ENCODE measurements at regions not wholly inside any gene's neighbourhood (a gene's known extent, or its start where the extent isn't known, plus 50 kb on each side); places are given as distances from the start of the nearest gene placed in this dataset.

- intact Hi-C loops (cut with DNase I), result no loop called here
- ATAC-seq (no peak), DNase-seq (no peak)
Measured at GRCh38 chrX:13266641-13267345, 53.1 kb downstream of the ATXN3L start.

GRCh38 chrX:13265549-13266132 is 54.2 kb downstream of the ATXN3L start:
- ATAC-seq, result no peak
- no peak overlapping the region for H3K27ac ChIP-seq
- no peaks in the 10 kb centered on the region for H3K36me3 ChIP-seq
- no peaks in the 10 kb centered on the region for H3K27me3 ChIP-seq
- no peaks in the 10 kb centered on the region for H3K9me3 ChIP-seq
- intact Hi-C loops (cut with DNase I), result no loop called here
- TF ChIP-seq CTCF (IDR thresholded peaks at IDR 0.05), result no peak
- no peak overlapping the region for H3K4me3 ChIP-seq
- DNase-seq, result no peak
- no peaks in the 10 kb centered on the region for H3K4me1 ChIP-seq

More at GRCh38 chrX:13266641-13267345, 53.1 kb downstream of the ATXN3L start:
- no peak for TF ChIP-seq CTCF (IDR thresholded peaks at IDR 0.05)
- no peaks in the 10 kb centered on the region for H3K4me1 ChIP-seq
- no peaks in the 10 kb centered on the region for H3K36me3 ChIP-seq
- H3K9me3 ChIP-seq, result no peaks in the 10 kb centered on the region
- no peak overlapping the region for H3K4me3 ChIP-seq
- no peaks in the 10 kb centered on the region for H3K27me3 ChIP-seq
- no peak overlapping the region for H3K27ac ChIP-seq

- H3K4me3 ChIP-seq, result no peak overlapping the region
- H3K27ac ChIP-seq, result no peak overlapping the region
- TF ChIP-seq CTCF (IDR thresholded peaks at IDR 0.05), result no peak
- ATAC-seq, result no peak
- no peaks in the 10 kb centered on the region for H3K27me3 ChIP-seq
- H3K9me3 ChIP-seq, result no peaks in the 10 kb centered on the region
- no peak for DNase-seq
- H3K36me3 ChIP-seq, result no peaks in the 10 kb centered on the region
- no peaks in the 10 kb centered on the region for H3K4me1 ChIP-seq
- intact Hi-C loops (cut with DNase I), result no loop called here
Measured at GRCh38 chrX:13265111-13265510, 54.7 kb downstream of the ATXN3L start.

GRCh38 chrX:13263560-13264251 is 56.1 kb downstream of the ATXN3L start:
- DNase-seq (no peak), ATAC-seq (no peak)
- intact Hi-C loops (cut with DNase I), result no loop called here
- no peak for TF ChIP-seq CTCF (IDR thresholded peaks at IDR 0.05)
- Histone ChIP-seq H3K27me3 (no peaks in the 10 kb centered on the region), H3K27ac (no peak overlapping the region), H3K36me3 (no peaks in the 10 kb centered on the region), H3K4me1 (no peaks in the 10 kb centered on the region), H3K4me3 (no peak overlapping the region), H3K9me3 (no peaks in the 10 kb centered on the region)

GRCh38 chrX:13261348-13261747 is 58.5 kb downstream of the ATXN3L start:
- Histone ChIP-seq H3K27ac (no peak overlapping the region), H3K4me3 (no peak overlapping the region), H3K9me3 (no peaks in the 10 kb centered on the region), H3K36me3 (no peaks in the 10 kb centered on the region), H3K4me1 (no peaks in the 10 kb centered on the region), H3K27me3 (no peaks in the 10 kb centered on the region)
- ATAC-seq, result no peak
- no peak for DNase-seq
- no peak for TF ChIP-seq CTCF (IDR thresholded peaks at IDR 0.05)
- intact Hi-C loops (cut with DNase I), result no loop called here
